GM21526 (cell line): ENCODE measurements at regions not wholly inside any gene's neighbourhood (a gene's known extent, or its start where the extent isn't known, plus 50 kb on each side); places are given as distances from the start of the nearest gene placed in this dataset.
"Not testable (repeated sequence)": the region's sequence is repeated elsewhere in the genome, so short reads cannot be mapped to it uniquely, and the experiment has no call there.

Source experiments
- ATAC-seq: cut with Tn5 transposase; IDR thresholded peaks from one replicate; pipeline ENCODE4 v1.9.1; 2021; ENCODE audit warnings: moderate library complexity; ENCODE audit not compliant: unreplicated experiment, low FRiP score

- no peak for ATAC-seq
Measured at GRCh38 chr15:81784751-81785150, 261.1 kb downstream of the MEX3B start.

GRCh38 chr15:81783586-81783985, 262.2 kb downstream of the MEX3B start:
- no peak for ATAC-seq

GRCh38 chr15:81783076-81783475, 262.7 kb downstream of the MEX3B start:
- no peak for ATAC-seq

DNA sequence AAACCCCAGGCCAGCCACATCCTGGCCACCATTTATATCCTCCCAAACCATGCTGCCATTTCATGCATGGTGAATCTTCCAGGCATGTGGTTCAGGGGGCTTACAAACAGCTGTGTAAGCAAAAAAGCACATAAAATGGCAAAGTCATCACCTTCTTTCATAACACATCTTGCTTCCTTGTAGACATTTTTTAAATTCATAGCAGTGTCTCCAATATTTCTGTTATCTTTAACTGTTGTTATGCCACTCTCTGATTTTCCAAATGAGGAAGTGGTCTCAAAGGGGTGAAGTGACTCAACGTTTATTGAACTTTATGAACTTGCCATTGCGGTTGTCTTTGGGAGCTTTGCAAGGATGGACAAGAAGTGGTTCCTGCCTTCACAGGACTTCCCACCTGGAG, 264.4 kb downstream of the MEX3B start:
- ATAC-seq, result no peak

- ATAC-seq, result no peak
Measured at GRCh38 chr15:81780966-81781365, 264.9 kb downstream of the MEX3B start.

DNA sequence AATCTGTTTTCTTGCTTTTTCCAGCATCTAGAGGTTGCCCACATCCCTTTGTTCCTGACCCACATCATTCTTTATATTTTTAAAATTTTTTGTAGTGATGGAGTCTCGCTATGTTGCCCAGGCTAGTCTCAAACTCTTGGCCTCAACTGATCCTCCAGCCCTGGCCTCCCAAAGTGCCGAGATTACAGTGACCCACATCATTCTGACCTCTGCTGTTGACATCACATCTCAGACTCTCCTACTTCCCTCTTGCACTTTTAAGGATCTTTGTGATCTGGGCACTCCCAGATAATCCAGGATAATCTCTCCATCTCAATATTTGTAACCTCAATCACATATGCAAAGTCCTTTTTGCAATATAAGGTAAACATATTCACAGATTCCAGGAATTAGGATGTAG, 266.6 kb downstream of the MEX3B start:
- ATAC-seq, result no peak

DNA sequence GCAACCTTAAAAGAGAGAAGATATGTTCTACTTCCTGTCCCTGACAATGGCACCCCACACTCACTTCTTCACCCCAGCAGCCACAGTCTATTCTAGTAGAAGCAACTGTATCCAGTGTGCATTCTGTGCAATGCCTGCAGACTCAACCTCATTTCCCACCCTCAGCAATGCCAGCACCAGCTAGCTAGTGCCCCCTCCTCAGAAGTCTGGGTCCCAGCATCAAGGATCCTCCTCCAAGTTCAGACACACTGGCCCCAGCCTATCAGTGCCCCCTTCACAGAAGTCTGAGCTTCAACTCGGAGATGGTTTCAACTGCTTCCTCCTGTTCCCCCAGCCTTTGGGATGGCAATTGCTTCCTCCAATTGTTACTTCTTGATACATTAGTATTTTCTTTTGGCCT, 268.3 kb downstream of the MEX3B start:
- no peak for ATAC-seq

GRCh38 chr15:81776976-81777375, 268.8 kb downstream of the MEX3B start:
- no peak for ATAC-seq

GRCh38 chr15:81775779-81776178, 270.0 kb downstream of the MEX3B start:
- not testable (repeated sequence) for ATAC-seq

GRCh38 chr15:81774309-81774708, 271.5 kb downstream of the MEX3B start:
- ATAC-seq, result no peak

DNA sequence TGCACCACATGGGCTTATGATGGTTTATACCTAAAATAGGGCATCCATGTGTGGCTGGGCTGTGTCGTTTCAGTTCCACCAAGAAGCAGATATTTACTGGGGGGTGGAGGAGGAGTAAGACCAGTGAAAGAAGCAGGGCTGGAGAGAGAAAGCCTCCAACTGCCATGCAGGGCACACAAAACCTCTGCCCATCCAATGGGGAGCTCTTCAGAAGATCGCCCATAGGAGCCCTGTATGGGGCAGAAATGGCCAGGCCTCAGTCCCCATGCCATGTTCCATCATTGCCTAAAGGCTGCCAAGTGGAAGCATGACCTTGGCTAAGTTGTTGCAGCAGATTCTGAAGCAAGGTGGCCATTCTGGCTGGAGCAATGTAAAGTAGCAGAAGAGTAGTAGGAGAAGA, 277.0 kb downstream of the MEX3B start:
- no peak for ATAC-seq

DNA sequence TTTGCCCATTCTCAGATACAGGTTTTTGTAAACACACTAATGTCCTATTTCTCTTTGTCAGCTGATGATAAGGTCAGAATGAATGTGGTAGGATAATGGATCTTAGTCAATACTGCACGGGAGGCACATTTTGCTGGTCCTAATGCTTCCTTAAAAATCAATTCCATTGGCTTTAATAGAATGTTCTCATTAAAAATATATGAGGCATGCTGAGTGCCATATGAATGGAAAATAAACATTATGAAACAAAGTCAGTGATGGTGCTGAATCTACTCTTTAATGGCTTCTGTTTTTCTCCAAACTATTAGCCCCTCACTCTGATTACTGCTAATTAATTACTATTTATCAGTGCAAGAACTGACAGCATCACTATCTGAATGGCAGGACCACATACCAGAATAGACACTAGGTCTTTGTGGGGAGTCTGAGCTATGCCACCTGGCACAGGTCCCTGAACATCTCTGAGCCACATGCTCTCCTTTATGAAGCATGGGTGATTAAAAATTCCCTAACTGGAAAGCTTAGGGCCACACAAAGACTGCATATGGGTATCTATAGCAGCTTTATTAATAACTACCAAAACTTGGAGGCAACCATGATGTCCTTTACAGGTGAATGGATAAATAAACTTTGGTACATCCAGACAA, 278.9 kb downstream of the MEX3B start:
- no peak for ATAC-seq

GRCh38 chr15:81765816-81766215, 280.0 kb downstream of the MEX3B start:
- ATAC-seq, result no peak

DNA sequence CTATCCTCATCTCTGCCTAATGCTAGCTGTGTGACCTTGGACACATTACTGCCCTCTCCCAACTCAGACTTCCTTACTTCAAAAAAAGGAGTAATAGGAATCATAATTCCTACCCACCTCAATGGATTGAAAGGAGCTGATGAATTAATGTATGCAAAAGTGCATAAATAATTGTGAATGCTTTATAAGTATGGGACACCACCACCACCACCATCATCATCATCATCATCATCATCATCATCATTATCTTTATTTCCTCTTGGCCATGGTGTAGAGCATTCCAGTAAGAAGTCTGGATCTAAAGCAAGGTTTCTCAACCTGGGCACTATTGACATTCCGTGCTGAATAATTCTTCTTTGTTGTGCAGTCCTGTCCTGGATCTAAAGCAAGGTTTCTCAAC, 282.5 kb downstream of the MEX3B start:
- no peak for ATAC-seq

DNA sequence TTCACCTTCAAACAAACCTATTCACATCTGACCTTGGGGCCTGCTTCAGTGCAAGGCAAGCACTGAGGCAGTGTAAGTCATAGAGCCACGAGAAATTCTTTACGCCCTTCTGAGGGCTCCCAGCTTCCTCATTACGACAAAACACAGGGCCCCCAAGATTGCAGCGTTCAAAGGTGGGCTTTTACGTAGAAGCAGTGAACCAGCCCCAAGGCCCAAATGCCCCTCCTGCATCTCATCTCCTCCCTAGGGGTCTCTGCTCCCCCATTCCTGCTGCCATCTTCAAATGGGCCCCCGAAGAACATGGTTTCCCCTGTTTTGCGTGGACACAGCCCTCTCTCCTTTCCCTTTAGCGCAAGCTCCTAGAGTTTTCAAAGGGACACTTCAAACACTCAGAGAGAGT, 285.1 kb downstream of the MEX3B start:
- no peak for ATAC-seq

DNA sequence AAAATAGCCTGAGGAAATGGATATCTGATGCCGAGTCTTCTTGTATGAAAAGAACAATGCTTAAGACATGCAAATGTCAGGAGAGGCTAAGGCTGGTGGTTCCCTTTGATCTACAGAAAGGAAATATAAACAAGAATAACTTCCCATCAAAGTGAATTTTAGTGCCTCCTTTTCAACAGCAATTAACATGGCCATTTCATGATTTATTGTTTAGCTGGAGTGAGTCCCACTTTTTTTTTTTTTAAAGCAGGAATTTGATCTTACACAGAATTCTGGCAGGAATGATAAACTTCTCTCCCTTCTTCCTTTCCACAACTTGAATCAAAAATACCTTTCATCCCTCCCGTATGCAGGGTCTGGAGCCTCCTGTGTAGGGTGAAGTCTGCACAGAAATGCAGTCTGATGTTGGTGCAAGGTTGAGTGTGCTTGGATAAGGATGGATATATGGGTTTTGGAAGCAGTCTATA, 287.0 kb downstream of the MEX3B start:
- no peak for ATAC-seq

GRCh38 chr15:81755626-81756025, 290.2 kb downstream of the MEX3B start:
- no peak for ATAC-seq

GRCh38 chr15:81754078-81754477, 291.7 kb downstream of the MEX3B start:
- ATAC-seq, result no peak

- ATAC-seq, result no peak
Measured at GRCh38 chr15:81752974-81753373, 292.8 kb downstream of the MEX3B start.

GRCh38 chr15:81752546-81752942, 293.3 kb downstream of the MEX3B start:
- ATAC-seq, result no peak

DNA sequence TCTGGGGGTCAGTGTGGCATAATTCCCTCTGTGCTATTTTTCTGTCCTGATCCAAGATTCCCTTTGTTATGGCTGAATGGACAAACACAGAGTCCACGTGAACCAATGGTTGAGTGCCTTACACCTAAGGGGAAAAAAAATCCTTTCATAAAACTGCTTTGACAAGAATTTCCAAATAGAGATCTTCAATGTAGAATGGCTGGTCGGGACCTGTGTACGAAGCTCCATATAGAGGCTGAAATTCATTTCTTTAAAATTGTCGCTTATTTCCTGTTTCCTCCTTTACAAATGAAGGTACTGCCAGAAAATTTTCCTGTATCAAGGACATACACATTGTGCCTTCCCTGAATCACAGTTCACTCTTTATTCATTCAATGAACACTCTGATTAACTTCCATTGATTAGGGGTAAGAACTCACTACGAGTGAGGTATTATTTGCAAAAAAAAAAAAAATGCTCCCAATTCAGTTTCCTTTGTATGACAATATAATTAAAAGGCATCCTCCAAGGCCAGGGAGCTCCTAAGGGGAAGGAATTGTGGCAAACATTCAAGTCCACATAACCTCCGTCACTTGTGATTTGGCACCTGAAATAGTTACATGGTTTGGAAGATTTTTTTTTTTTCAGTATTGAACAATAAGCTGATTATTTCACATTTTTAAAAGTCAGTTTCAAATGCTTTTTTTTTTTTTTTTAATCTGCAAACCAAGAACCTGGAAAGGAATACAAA, 293.8 kb downstream of the MEX3B start:
- no peak for ATAC-seq

DNA sequence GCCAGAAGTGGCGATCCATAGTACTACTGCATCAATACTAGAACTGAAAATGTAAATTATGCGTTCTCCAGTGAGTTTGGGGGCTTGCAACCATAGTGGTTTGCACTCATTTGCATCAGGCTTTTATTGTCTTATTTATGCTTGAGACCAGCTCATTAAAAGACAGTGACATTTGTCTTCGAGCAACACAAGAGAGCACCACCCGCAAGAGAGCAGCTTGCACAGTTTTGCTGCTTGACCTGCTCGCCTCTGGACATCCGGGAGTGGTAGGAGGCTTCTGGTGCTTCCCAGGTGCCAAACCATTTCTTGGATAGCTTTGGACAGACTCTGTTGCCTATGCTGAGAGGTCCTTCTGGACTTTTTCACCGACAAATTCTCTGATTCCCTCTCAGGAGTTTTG, 294.6 kb downstream of the MEX3B start:
- ATAC-seq, result no peak
